ENCODE measurements at regions not wholly inside any gene's neighbourhood (a gene's known extent, or its start where the extent isn't known, plus 50 kb on each side); places are given as distances from the start of the nearest gene placed in this dataset.

DNA sequence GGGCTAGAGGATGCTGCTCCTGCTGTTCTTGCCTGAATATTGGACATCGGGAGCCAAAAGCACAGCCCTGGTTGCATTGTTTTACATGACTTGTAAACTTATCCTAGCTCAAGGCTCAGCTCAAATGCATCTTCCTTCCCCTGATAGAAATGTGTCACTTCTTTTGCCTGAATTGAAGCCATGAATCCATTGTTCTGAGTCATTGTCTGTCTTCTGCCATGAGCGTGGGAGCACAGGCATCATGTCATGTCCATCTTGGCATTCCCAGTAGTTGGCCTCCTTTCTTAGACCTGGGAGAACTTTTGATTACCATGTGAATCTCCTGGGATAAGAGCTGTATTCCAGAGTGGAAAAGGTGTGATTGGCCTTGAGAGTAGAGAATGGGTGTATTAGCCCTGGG, 54.1 kb upstream of the OPN4 start:
- no peaks in the 10 kb centered on the region for H3F3A ChIP-seq (ENCODE audit: insufficient read depth)
- no peak overlapping the region for H3K27ac ChIP-seq (ENCODE audit: low read depth, low read length)
- H3K79me2 ChIP-seq (ENCODE audit: insufficient read depth, low read length): no peaks in the 10 kb centered on the region
- no peak overlapping the region for H3K4me3 ChIP-seq (ENCODE audit: insufficient read depth, low read length, poor library complexity, severe bottlenecking)
- no peak overlapping the region for H2AFZ ChIP-seq (ENCODE audit: low read depth, low read length, severe bottlenecking)
- H3K9ac ChIP-seq (ENCODE audit: low read length): no peak overlapping the region
- no peak overlapping the region for H3K4me2 ChIP-seq (ENCODE audit: low read depth, low read length, poor library complexity, severe bottlenecking)
- TF ChIP-seq EZH2phosphoT487 (conservative IDR thresholded peaks at IDR 0.05; ENCODE audit: low read length) (no peak), CTCF (IDR thresholded peaks at IDR 0.05; ENCODE audit: insufficient read depth, low read length, poor library complexity, severe bottlenecking) (no peak)
- no peaks in the 10 kb centered on the region for H3K27me3 ChIP-seq (ENCODE audit: low read length)
- H3K36me3 ChIP-seq (ENCODE audit: low read length): no peaks in the 10 kb centered on the region
- no peaks in the 10 kb centered on the region for H3K9me3 ChIP-seq (ENCODE audit: insufficient read depth, low read length)
- no peaks in the 10 kb centered on the region for H3K9me2 ChIP-seq (replicated peaks; ENCODE audit: insufficient read depth, low read length)
- H4K20me1 ChIP-seq (ENCODE audit: low read depth, low read length): no peaks in the 10 kb centered on the region

DNA sequence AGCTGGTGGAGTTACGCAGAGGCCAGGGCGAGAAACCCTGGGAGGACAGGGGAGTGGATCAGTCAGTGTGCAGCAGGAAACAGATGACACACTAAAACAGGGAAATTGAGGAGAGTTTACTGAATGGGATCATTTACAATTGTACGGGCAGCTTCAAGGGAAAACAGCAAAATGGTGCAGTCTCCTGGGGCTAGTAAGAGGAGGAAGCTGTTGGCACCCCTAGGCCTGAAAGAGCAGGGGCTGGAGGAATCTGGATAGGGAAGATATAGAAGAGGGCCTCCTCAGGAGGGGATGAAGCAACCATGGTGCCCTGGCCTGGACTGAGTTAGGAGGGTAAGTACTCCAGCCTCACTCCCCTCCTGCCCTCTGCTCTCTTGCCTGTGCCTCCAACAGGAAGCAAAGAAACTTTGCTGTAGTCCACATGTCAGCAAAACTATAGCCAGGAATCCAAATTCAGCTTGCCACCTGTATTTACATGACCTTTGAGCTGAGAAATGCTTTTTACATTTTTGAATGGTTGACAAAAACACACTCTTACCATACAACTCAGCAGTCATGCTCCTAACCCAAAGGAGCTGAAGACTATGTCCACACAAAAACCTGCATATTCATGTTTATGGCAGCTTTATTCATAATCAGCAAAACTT, 52.3 kb upstream of the OPN4 start:
- Histone ChIP-seq H3K36me3 (ENCODE audit: low read length) (no peaks in the 10 kb centered on the region), H2AFZ (ENCODE audit: low read depth, low read length, severe bottlenecking) (no peak overlapping the region), H3K9me2 (replicated peaks; ENCODE audit: insufficient read depth, low read length) (no peaks in the 10 kb centered on the region), H3K4me3 (ENCODE audit: insufficient read depth, low read length, poor library complexity, severe bottlenecking) (no peak overlapping the region), H3K79me2 (ENCODE audit: insufficient read depth, low read length) (no peaks in the 10 kb centered on the region), H3K9ac (ENCODE audit: low read length) (no peak overlapping the region), H3K9me3 (ENCODE audit: insufficient read depth, low read length) (no peaks in the 10 kb centered on the region), H4K20me1 (ENCODE audit: low read depth, low read length) (no peaks in the 10 kb centered on the region), H3K27me3 (ENCODE audit: low read length) (no peaks in the 10 kb centered on the region), H3K4me2 (ENCODE audit: low read depth, low read length, poor library complexity, severe bottlenecking) (no peak overlapping the region), H3K27ac (ENCODE audit: low read depth, low read length) (no peak overlapping the region), H3F3A (ENCODE audit: insufficient read depth) (no peaks in the 10 kb centered on the region)
- TF ChIP-seq CTCF (IDR thresholded peaks at IDR 0.05; ENCODE audit: insufficient read depth, low read length, poor library complexity, severe bottlenecking): no peak
- no peak for TF ChIP-seq EZH2phosphoT487 (conservative IDR thresholded peaks at IDR 0.05; ENCODE audit: low read length)

DNA sequence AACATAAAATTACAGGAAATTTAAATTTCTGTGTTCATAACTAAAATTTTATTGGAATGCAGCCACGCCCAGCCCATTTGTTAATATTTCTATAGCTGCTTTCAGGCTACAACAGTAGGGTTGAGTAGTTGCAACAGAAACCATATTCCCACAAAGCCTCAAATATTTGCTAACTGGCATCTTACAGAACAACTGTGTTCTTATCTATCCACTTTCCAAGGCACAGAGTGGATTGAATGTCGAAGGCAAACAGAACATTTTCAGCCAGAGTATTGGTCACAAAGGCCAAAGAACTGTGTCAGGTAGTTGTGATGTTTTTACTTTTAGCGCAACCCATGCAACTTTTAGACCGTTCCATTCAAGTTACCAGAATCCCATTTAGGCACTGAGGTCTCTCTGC, 51.1 kb upstream of the OPN4 start:
- Histone ChIP-seq H3K4me2 (ENCODE audit: low read depth, low read length, poor library complexity, severe bottlenecking) (no peak overlapping the region), H3K4me3 (ENCODE audit: insufficient read depth, low read length, poor library complexity, severe bottlenecking) (no peak overlapping the region), H3K36me3 (ENCODE audit: low read length) (no peaks in the 10 kb centered on the region), H3K9me2 (replicated peaks; ENCODE audit: insufficient read depth, low read length) (no peaks in the 10 kb centered on the region), H3K27ac (ENCODE audit: low read depth, low read length) (no peak overlapping the region), H3K9ac (ENCODE audit: low read length) (no peak overlapping the region), H4K20me1 (ENCODE audit: low read depth, low read length) (no peaks in the 10 kb centered on the region), H3K79me2 (ENCODE audit: insufficient read depth, low read length) (no peaks in the 10 kb centered on the region), H2AFZ (ENCODE audit: low read depth, low read length, severe bottlenecking) (no peak overlapping the region), H3F3A (ENCODE audit: insufficient read depth) (no peaks in the 10 kb centered on the region), H3K27me3 (ENCODE audit: low read length) (no peaks in the 10 kb centered on the region), H3K9me3 (ENCODE audit: insufficient read depth, low read length) (no peaks in the 10 kb centered on the region)
- no peak for TF ChIP-seq CTCF (IDR thresholded peaks at IDR 0.05; ENCODE audit: insufficient read depth, low read length, poor library complexity, severe bottlenecking)
- no peak for TF ChIP-seq EZH2phosphoT487 (conservative IDR thresholded peaks at IDR 0.05; ENCODE audit: low read length)
